GM18867 (cell line): ENCODE measurements at regions not wholly inside any gene's neighbourhood (a gene's known extent, or its start where the extent isn't known, plus 50 kb on each side); places are given as distances from the start of the nearest gene placed in this dataset.

ENCODE experiments used
- ATAC-seq: cut with Tn5 transposase; IDR thresholded peaks from one replicate; pipeline ENCODE4 v1.9.1; 2021; ENCODE audit warnings: mild to moderate bottlenecking, moderate library complexity; ENCODE audit not compliant: unreplicated experiment

- ATAC-seq = no peak
Observed at GRCh38 chr12:107464644-107465043, 221.0 kb upstream of the PWP1 start.

- ATAC-seq = no peak
Observed at GRCh38 chr12:107465625-107466024, 220.0 kb upstream of the PWP1 start.

GRCh38 chr12:107467716-107468115, 217.9 kb upstream of the PWP1 start:
- no peak for ATAC-seq

GRCh38 chr12:107468182-107468581, 217.4 kb upstream of the PWP1 start:
- no peak for ATAC-seq

GRCh38 chr12:107469011-107469410, 216.6 kb upstream of the PWP1 start:
- no peak for ATAC-seq

- ATAC-seq = no peak
Observed at GRCh38 chr12:107470645-107471044, 215.0 kb upstream of the PWP1 start.

- ATAC-seq = no peak
Observed at GRCh38 chr12:107472308-107472707, 213.3 kb upstream of the PWP1 start.

- no peak for ATAC-seq
Observed at GRCh38 chr12:107474099-107474498, 211.5 kb upstream of the PWP1 start.

GRCh38 chr12:107474639-107475539, 210.7 kb upstream of the PWP1 start:
- no peak for ATAC-seq

- no peak for ATAC-seq
Observed at GRCh38 chr12:107475900-107476299, 209.7 kb upstream of the PWP1 start.

- no peak for ATAC-seq
Observed at GRCh38 chr12:107477018-107477417, 208.6 kb upstream of the PWP1 start.

GRCh38 chr12:107477947-107478610, 207.5 kb upstream of the PWP1 start:
- ATAC-seq = no peak

- no peak for ATAC-seq
Observed at GRCh38 chr12:107478881-107479280, 206.7 kb upstream of the PWP1 start.

GRCh38 chr12:107480836-107481608, 204.6 kb upstream of the PWP1 start:
- ATAC-seq = no peak

GRCh38 chr12:107484230-107484629, 201.4 kb upstream of the PWP1 start:
- no peak for ATAC-seq

- no peak for ATAC-seq
Observed at GRCh38 chr12:107484941-107485340, 200.7 kb upstream of the PWP1 start.

- no peak for ATAC-seq
Observed at GRCh38 chr12:107485731-107486130, 199.9 kb upstream of the PWP1 start.

- no peak for ATAC-seq
Observed at GRCh38 chr12:107486140-107486892, 199.3 kb upstream of the PWP1 start.

- no peak for ATAC-seq
Observed at GRCh38 chr12:107487011-107487680, 198.5 kb upstream of the PWP1 start.

GRCh38 chr12:107488666-107489065, 196.9 kb upstream of the PWP1 start:
- no peak for ATAC-seq
